ENCODE measurements at regions not wholly inside any gene's neighbourhood (a gene's known extent, or its start where the extent isn't known, plus 50 kb on each side); places are given as distances from the start of the nearest gene placed in this dataset.
"Not testable (repeated sequence)": the region's sequence is repeated elsewhere in the genome, so short reads cannot be mapped to it uniquely, and the experiment has no call there.

- H3K27me3 Mint-ChIP-seq; H3K4me3 ChIP-seq (ENCODE audit: low read depth, low read length); H3K4me1 ChIP-seq (ENCODE audit: control insufficient read depth, insufficient read depth, low read length, poor library complexity, severe bottlenecking); H3K4me1 Mint-ChIP-seq; H3K27me3 ChIP-seq (ENCODE audit: control insufficient read depth, insufficient read depth, low read length); H3K9me3 Mint-ChIP-seq; H3K9me3 ChIP-seq (ENCODE audit: control insufficient read depth in 2 of 2, low read length in 2 of 2); H3K27ac Mint-ChIP-seq; H3K4me3 Mint-ChIP-seq; ATAC-seq (ENCODE audit: low read depth in 2 of 2); H3K36me3 Mint-ChIP-seq; H3K27ac ChIP-seq (ENCODE audit: insufficient read depth, low read length, poor library complexity, severe bottlenecking); DNase-seq; H3K36me3 ChIP-seq (ENCODE audit: control insufficient read depth, insufficient read depth, low read length): not testable (repeated sequence)
These were observed 83.2 kb downstream of the POTEB3 start for GRCh38 chr15:21357056-21357455.

GRCh38 chr15:21355944-21356343, 84.4 kb downstream of the POTEB3 start:
- H3K4me1 ChIP-seq (ENCODE audit: control insufficient read depth, insufficient read depth, low read length, poor library complexity, severe bottlenecking); H3K4me3 Mint-ChIP-seq; H3K4me3 ChIP-seq (ENCODE audit: low read depth, low read length); H3K27ac ChIP-seq (ENCODE audit: insufficient read depth, low read length, poor library complexity, severe bottlenecking); DNase-seq; H3K36me3 Mint-ChIP-seq; H3K27ac Mint-ChIP-seq; H3K9me3 Mint-ChIP-seq; H3K4me1 Mint-ChIP-seq; H3K27me3 Mint-ChIP-seq; ATAC-seq (ENCODE audit: low read depth in 2 of 2); H3K36me3 ChIP-seq (ENCODE audit: control insufficient read depth, insufficient read depth, low read length); H3K9me3 ChIP-seq (ENCODE audit: control insufficient read depth in 2 of 2, low read length in 2 of 2); H3K27me3 ChIP-seq (ENCODE audit: control insufficient read depth, insufficient read depth, low read length): not testable (repeated sequence)

- not testable (repeated sequence) for H3K4me3 Mint-ChIP-seq; H3K36me3 Mint-ChIP-seq; H3K4me1 Mint-ChIP-seq; H3K27ac Mint-ChIP-seq; H3K4me3 ChIP-seq (ENCODE audit: low read depth, low read length); H3K27ac ChIP-seq (ENCODE audit: insufficient read depth, low read length, poor library complexity, severe bottlenecking); ATAC-seq (ENCODE audit: low read depth in 2 of 2); H3K9me3 Mint-ChIP-seq; DNase-seq; H3K27me3 ChIP-seq (ENCODE audit: control insufficient read depth, insufficient read depth, low read length); H3K9me3 ChIP-seq (ENCODE audit: control insufficient read depth in 2 of 2, low read length in 2 of 2); H3K4me1 ChIP-seq (ENCODE audit: control insufficient read depth, insufficient read depth, low read length, poor library complexity, severe bottlenecking); H3K36me3 ChIP-seq (ENCODE audit: control insufficient read depth, insufficient read depth, low read length); H3K27me3 Mint-ChIP-seq
These were observed 85.7 kb downstream of the POTEB3 start for GRCh38 chr15:21354597-21354996.

- DNase-seq; H3K36me3 Mint-ChIP-seq; H3K4me1 Mint-ChIP-seq; H3K36me3 ChIP-seq (ENCODE audit: control insufficient read depth, insufficient read depth, low read length); H3K4me3 Mint-ChIP-seq; H3K27me3 ChIP-seq (ENCODE audit: control insufficient read depth, insufficient read depth, low read length); H3K27ac Mint-ChIP-seq; H3K9me3 ChIP-seq (ENCODE audit: control insufficient read depth in 2 of 2, low read length in 2 of 2); ATAC-seq (ENCODE audit: low read depth in 2 of 2); H3K4me3 ChIP-seq (ENCODE audit: low read depth, low read length); H3K4me1 ChIP-seq (ENCODE audit: control insufficient read depth, insufficient read depth, low read length, poor library complexity, severe bottlenecking); H3K9me3 Mint-ChIP-seq; H3K27me3 Mint-ChIP-seq; H3K27ac ChIP-seq (ENCODE audit: insufficient read depth, low read length, poor library complexity, severe bottlenecking): not testable (repeated sequence)
These were observed 87.5 kb downstream of the POTEB3 start for GRCh38 chr15:21352670-21353318.

- not testable (repeated sequence) for H3K27me3 Mint-ChIP-seq; H3K4me3 ChIP-seq (ENCODE audit: low read depth, low read length); H3K4me3 Mint-ChIP-seq; H3K9me3 ChIP-seq (ENCODE audit: control insufficient read depth in 2 of 2, low read length in 2 of 2); H3K4me1 Mint-ChIP-seq; H3K36me3 ChIP-seq (ENCODE audit: control insufficient read depth, insufficient read depth, low read length); H3K27ac Mint-ChIP-seq; ATAC-seq (ENCODE audit: low read depth in 2 of 2); H3K27me3 ChIP-seq (ENCODE audit: control insufficient read depth, insufficient read depth, low read length); H3K36me3 Mint-ChIP-seq; H3K27ac ChIP-seq (ENCODE audit: insufficient read depth, low read length, poor library complexity, severe bottlenecking); H3K9me3 Mint-ChIP-seq; H3K4me1 ChIP-seq (ENCODE audit: control insufficient read depth, insufficient read depth, low read length, poor library complexity, severe bottlenecking)
- DNase-seq, result peak in 1 of 3 donors; percentile 0
These were observed 95.3 kb downstream of the POTEB3 start for GRCh38 chr15:21344960-21345359.

- not testable (repeated sequence) for H3K9me3 Mint-ChIP-seq; H3K9me3 ChIP-seq (ENCODE audit: control insufficient read depth in 2 of 2, low read length in 2 of 2); H3K27me3 Mint-ChIP-seq; H3K27ac ChIP-seq (ENCODE audit: insufficient read depth, low read length, poor library complexity, severe bottlenecking); DNase-seq; H3K4me1 ChIP-seq (ENCODE audit: control insufficient read depth, insufficient read depth, low read length, poor library complexity, severe bottlenecking); H3K36me3 ChIP-seq (ENCODE audit: control insufficient read depth, insufficient read depth, low read length); H3K36me3 Mint-ChIP-seq; ATAC-seq (ENCODE audit: low read depth in 2 of 2); H3K4me3 Mint-ChIP-seq; H3K4me1 Mint-ChIP-seq; H3K27ac Mint-ChIP-seq; H3K27me3 ChIP-seq (ENCODE audit: control insufficient read depth, insufficient read depth, low read length); H3K4me3 ChIP-seq (ENCODE audit: low read depth, low read length)
These were observed 95.8 kb downstream of the POTEB3 start for GRCh38 chr15:21344500-21344899.

- not testable (repeated sequence) for H3K27ac ChIP-seq (ENCODE audit: insufficient read depth, low read length, poor library complexity, severe bottlenecking); H3K27ac Mint-ChIP-seq; H3K4me3 ChIP-seq (ENCODE audit: low read depth, low read length); H3K36me3 ChIP-seq (ENCODE audit: control insufficient read depth, insufficient read depth, low read length); H3K4me1 ChIP-seq (ENCODE audit: control insufficient read depth, insufficient read depth, low read length, poor library complexity, severe bottlenecking); H3K4me1 Mint-ChIP-seq; H3K9me3 ChIP-seq (ENCODE audit: control insufficient read depth in 2 of 2, low read length in 2 of 2); DNase-seq; H3K27me3 Mint-ChIP-seq; H3K9me3 Mint-ChIP-seq; ATAC-seq (ENCODE audit: low read depth in 2 of 2); H3K27me3 ChIP-seq (ENCODE audit: control insufficient read depth, insufficient read depth, low read length); H3K36me3 Mint-ChIP-seq; H3K4me3 Mint-ChIP-seq
These were observed 103.3 kb downstream of the POTEB3 start for GRCh38 chr15:21337028-21337427.

- not testable (repeated sequence) for H3K36me3 Mint-ChIP-seq; H3K36me3 ChIP-seq (ENCODE audit: control insufficient read depth, insufficient read depth, low read length); H3K4me1 ChIP-seq (ENCODE audit: control insufficient read depth, insufficient read depth, low read length, poor library complexity, severe bottlenecking); H3K27ac ChIP-seq (ENCODE audit: insufficient read depth, low read length, poor library complexity, severe bottlenecking); H3K27me3 ChIP-seq (ENCODE audit: control insufficient read depth, insufficient read depth, low read length); H3K27me3 Mint-ChIP-seq; DNase-seq; H3K27ac Mint-ChIP-seq; H3K4me3 ChIP-seq (ENCODE audit: low read depth, low read length); H3K9me3 Mint-ChIP-seq; H3K9me3 ChIP-seq (ENCODE audit: control insufficient read depth in 2 of 2, low read length in 2 of 2); H3K4me1 Mint-ChIP-seq
- peak in 1 of 2 donors; percentile 48 for ATAC-seq (ENCODE audit: low read depth in 2 of 2)
- peak overlapping the region in 1 of 4 donors; percentile 64 for H3K4me3 Mint-ChIP-seq
These were observed 115.4 kb downstream of the POTEB3 start for GRCh38 chr15:21324720-21325460.

Data from CD4-positive, CD25-positive, alpha-beta regulatory T cell (primary cell).